T-helper 17 cell (primary cell): ENCODE measurements at regions not wholly inside any gene's neighbourhood (a gene's known extent, or its start where the extent isn't known, plus 50 kb on each side); places are given as distances from the start of the nearest gene placed in this dataset.

Source experiments
- ATAC-seq: fragments of 150-1000 bp; cut with Tn5 transposase; 2 replicates; pipeline ENCODE4 v1.10.0; 2021; ENCODE audit warnings: mild to moderate bottlenecking, moderate library complexity
- DNase-seq, 3 donors: peaks; one replicate each; pipeline versions ENCODE4 v3.0.0 to v3.0.0-alpha.2; 2020 to 2021
- H3K9me3 ChIP-seq: one replicate; pipeline ENCODE4 v1.7.0; 2013; ENCODE audit warnings: low read length, mild to moderate bottlenecking; ENCODE audit not compliant: control insufficient read depth, poor library complexity, severe bottlenecking
- H3K27ac Mint-ChIP-seq: one replicate; pipeline ENCODE4 v1.8.0; 2022; ENCODE audit warnings: mild to moderate bottlenecking, moderate library complexity, mixed read lengths
- H3K27me3 Mint-ChIP-seq: one replicate; pipeline ENCODE4 v1.8.0; 2022; ENCODE audit warnings: mixed read lengths
- H3K36me3 Mint-ChIP-seq: one replicate; pipeline ENCODE4 v1.8.0; 2022; ENCODE audit warnings: low read depth, mixed read lengths
- H3K4me1 Mint-ChIP-seq: one replicate; pipeline ENCODE4 v1.8.0; 2022; ENCODE audit warnings: mild to moderate bottlenecking, mixed read lengths
- H3K4me3 Mint-ChIP-seq: one replicate; pipeline ENCODE4 v1.8.0; 2022; ENCODE audit warnings: mild to moderate bottlenecking, moderate library complexity, mixed read lengths

- Mint-ChIP-seq H3K4me1 (no peaks in the 10 kb centered on the region), H3K27me3 (no peaks in the 10 kb centered on the region), H3K4me3 (no peak overlapping the region), H3K36me3 (no peaks in the 10 kb centered on the region), H3K27ac (no peak overlapping the region)
- H3K9me3 ChIP-seq: no peaks in the 10 kb centered on the region
- ATAC-seq: no peak
- no peak for DNase-seq
Observed at GRCh38 chr5:130267926-130268325, 363.7 kb downstream of the CHSY3 start.

DNA sequence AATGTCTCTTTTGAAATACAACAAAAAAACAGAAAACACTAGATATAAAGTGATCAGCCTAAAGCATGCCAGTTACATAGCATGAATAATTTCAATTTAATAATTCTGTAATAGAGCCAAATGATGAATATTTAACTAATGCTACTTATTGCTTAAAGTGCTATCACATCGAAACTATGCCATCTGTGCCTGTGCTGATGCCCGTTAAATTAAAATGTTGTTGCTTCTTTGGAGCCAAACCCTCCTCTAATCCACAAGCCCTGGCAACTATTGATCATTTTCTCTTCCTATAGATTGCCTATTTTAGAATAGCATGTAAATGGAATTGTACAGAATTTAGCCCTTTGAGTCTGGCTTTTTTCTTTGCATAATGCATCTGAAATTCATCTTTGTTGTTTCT lies 356.2 kb downstream of the CHSY3 start:
- ATAC-seq: no peak
- Mint-ChIP-seq H3K36me3 (no peaks in the 10 kb centered on the region), H3K4me1 (no peaks in the 10 kb centered on the region), H3K27me3 (no peaks in the 10 kb centered on the region), H3K27ac (no peak overlapping the region), H3K4me3 (no peak overlapping the region)
- DNase-seq: no peak
- H3K9me3 ChIP-seq: no peaks in the 10 kb centered on the region

DNA sequence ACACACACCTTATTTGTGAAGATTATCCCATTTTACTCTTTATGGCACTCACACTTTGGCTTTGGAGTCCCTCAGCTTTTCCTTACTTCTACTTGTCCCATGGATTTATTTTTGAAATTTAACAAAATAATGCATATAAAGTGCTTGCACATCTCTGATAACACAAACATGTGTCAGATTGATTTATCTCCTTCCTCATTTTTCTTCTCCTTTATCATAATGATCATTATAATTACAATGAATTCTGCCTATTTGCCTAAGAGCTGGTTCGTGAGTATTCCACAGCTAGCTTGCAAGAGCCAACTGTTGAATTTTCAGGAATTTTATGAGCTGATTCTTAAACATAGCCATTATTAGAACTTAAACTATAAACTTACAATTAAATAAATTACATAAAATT lies 347.7 kb downstream of the CHSY3 start:
- H3K9me3 ChIP-seq: no peaks in the 10 kb centered on the region
- Mint-ChIP-seq H3K27ac (no peak overlapping the region), H3K4me1 (no peaks in the 10 kb centered on the region), H3K27me3 (no peaks in the 10 kb centered on the region), H3K4me3 (no peak overlapping the region), H3K36me3 (no peaks in the 10 kb centered on the region)
- DNase-seq: no peak
- no peak for ATAC-seq

GRCh38 chr5:130243641-130244040 lies 339.4 kb downstream of the CHSY3 start:
- ATAC-seq (no peak), DNase-seq (no peak)
- no peak overlapping the region for H3K27ac Mint-ChIP-seq
- H3K4me3 Mint-ChIP-seq: no peak overlapping the region
- H3K4me1 Mint-ChIP-seq: no peaks in the 10 kb centered on the region
- no peaks in the 10 kb centered on the region for H3K9me3 ChIP-seq
- H3K27me3 Mint-ChIP-seq: no peaks in the 10 kb centered on the region
- no peaks in the 10 kb centered on the region for H3K36me3 Mint-ChIP-seq

GRCh38 chr5:130237721-130238120 lies 333.5 kb downstream of the CHSY3 start:
- H3K36me3 Mint-ChIP-seq: no peaks in the 10 kb centered on the region
- H3K27me3 Mint-ChIP-seq: no peaks in the 10 kb centered on the region
- ATAC-seq (no peak), DNase-seq (no peak)
- H3K27ac Mint-ChIP-seq: no peak overlapping the region
- no peaks in the 10 kb centered on the region for H3K9me3 ChIP-seq
- H3K4me1 Mint-ChIP-seq: no peaks in the 10 kb centered on the region
- no peak overlapping the region for H3K4me3 Mint-ChIP-seq
